Esophagus squamous epithelium (tissue), 4 donors: ENCODE measurements at regions not wholly inside any gene's neighbourhood (a gene's known extent, or its start where the extent isn't known, plus 50 kb on each side); places are given as distances from the start of the nearest gene placed in this dataset.

Experiments
- POLR2A ChIP-seq, 4 donors: fragments of 450-650 bp; IDR thresholded peaks; one replicate each; pipeline ENCODE4 v1.6.1; 2017; ENCODE audit warnings: antibody characterized with exemption in 4 of 4, mild to moderate bottlenecking in 4 of 4, moderate library complexity in 3 of 4
- TF ChIP-seq, protein P1 (sequence below), 6 experiments: fragments of 450-650 bp in 4 of 6; fragments of 200-600 bp in 2 of 6; sonication (generic) in 2 of 6; IDR thresholded peaks; one replicate each; pipeline ENCODE4 v1.5.1; 2016 to 2019; ENCODE audit warnings: antibody characterized with exemption in 6 of 6, mild to moderate bottlenecking in 4 of 6, moderate library complexity in 4 of 6

DNA sequence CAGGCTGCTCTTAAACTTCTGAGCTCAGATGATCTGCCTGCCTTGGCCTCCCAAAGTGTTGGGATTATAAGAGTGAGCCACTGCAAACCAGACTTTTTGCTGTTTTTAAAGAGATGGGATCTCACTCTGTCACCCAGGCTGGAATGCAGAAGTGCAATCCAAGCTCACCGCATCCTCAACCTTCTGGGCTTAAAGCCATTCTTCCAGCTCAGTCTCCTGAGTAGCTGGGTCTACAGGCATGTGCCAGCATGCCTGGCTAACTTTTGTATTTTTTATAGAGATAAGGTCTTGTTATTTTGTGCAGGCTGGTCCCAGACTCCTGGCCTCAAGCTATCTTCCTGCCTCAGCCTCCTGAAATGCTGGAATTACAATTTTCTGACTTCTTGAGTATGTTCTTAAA is 1211.6 kb downstream of the CDY2B start:
- TF ChIP-seq POLR2A (IDR thresholded peaks at IDR 0.05): no peak
- TF ChIP-seq, protein P1, sequence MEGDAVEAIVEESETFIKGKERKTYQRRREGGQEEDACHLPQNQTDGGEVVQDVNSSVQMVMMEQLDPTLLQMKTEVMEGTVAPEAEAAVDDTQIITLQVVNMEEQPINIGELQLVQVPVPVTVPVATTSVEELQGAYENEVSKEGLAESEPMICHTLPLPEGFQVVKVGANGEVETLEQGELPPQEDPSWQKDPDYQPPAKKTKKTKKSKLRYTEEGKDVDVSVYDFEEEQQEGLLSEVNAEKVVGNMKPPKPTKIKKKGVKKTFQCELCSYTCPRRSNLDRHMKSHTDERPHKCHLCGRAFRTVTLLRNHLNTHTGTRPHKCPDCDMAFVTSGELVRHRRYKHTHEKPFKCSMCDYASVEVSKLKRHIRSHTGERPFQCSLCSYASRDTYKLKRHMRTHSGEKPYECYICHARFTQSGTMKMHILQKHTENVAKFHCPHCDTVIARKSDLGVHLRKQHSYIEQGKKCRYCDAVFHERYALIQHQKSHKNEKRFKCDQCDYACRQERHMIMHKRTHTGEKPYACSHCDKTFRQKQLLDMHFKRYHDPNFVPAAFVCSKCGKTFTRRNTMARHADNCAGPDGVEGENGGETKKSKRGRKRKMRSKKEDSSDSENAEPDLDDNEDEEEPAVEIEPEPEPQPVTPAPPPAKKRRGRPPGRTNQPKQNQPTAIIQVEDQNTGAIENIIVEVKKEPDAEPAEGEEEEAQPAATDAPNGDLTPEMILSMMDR (IDR thresholded peaks at IDR 0.05): no peak
